SJCRH30 (cell line): ENCODE measurements at regions not wholly inside any gene's neighbourhood (a gene's known extent, or its start where the extent isn't known, plus 50 kb on each side); places are given as distances from the start of the nearest gene placed in this dataset.

Experiments used
- DNase-seq, 2 experiments: peaks; one replicate each; pipeline ENCODE4 v3.0.0-alpha.2; 2015 to 2020
- H3K27ac ChIP-seq: fragments of 250-450 bp; sonication (Bioruptor Pico); 2 replicates; pipeline ENCODE4 v1.5.1; 2020; ENCODE audit warnings: mild to moderate bottlenecking, moderate library complexity
- H3K27me3 ChIP-seq: fragments of 250-450 bp; sonication (Bioruptor Pico); 2 replicates; pipeline ENCODE4 v1.5.1; 2020; ENCODE audit warnings: mild to moderate bottlenecking, moderate library complexity
- H3K36me3 ChIP-seq: fragments of 250-450 bp; sonication (Bioruptor Pico); 2 replicates; pipeline ENCODE4 v1.5.1; 2020; ENCODE audit warnings: mild to moderate bottlenecking, moderate library complexity
- H3K4me1 ChIP-seq: fragments of 250-450 bp; sonication (Bioruptor Pico); 2 replicates; pipeline ENCODE4 v1.5.1; 2020; ENCODE audit warnings: mild to moderate bottlenecking, moderate library complexity
- H3K4me3 ChIP-seq: fragments of 250-450 bp; sonication (Bioruptor Pico); 2 replicates; pipeline ENCODE4 v1.5.1; 2020; ENCODE audit warnings: mild to moderate bottlenecking, moderate library complexity
- H3K9me3 ChIP-seq: fragments of 250-450 bp; sonication (Bioruptor Pico); replicated peaks from 2 replicates; pipeline ENCODE4 v1.5.1; 2020; ENCODE audit warnings: mild to moderate bottlenecking, moderate library complexity

DNA sequence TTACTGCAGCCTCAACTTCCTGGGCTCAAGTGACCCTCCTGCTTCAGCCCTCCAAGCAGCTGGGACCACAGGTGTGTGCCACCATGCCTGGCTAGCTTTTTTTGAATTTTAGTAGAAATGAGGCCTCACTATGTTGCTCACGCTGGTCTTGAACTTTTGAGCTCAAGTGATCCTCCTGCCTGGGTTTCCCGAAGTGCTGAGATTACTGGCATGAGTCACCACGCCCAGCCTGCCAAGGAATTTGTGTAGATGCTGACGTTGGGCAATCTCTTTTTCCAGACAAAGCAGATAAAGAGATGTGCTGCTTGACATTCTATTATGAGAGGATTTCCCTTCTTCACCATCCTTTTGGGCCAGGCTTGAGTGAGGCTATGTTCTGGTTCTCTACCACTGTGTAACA lies 254.5 kb upstream of the RPS6KA3 start:
- Histone ChIP-seq H3K4me3 (no peak overlapping the region), H3K36me3 (no peaks in the 10 kb centered on the region), H3K4me1 (peaks cover 11% of the 10 kb centered on the region), H3K27ac (no peak overlapping the region), H3K9me3 (peaks cover 5% of the 10 kb centered on the region), H3K27me3 (no peaks in the 10 kb centered on the region)
- no peak for DNase-seq

GRCh38 chrX:20519826-20520225 lies 253.1 kb upstream of the RPS6KA3 start:
- peaks cover 10% of the 10 kb centered on the region for H3K9me3 ChIP-seq
- no peaks in the 10 kb centered on the region for H3K27me3 ChIP-seq
- DNase-seq, result no peak
- peaks cover 22% of the 10 kb centered on the region for H3K4me1 ChIP-seq
- no peak overlapping the region for H3K4me3 ChIP-seq
- no peaks in the 10 kb centered on the region for H3K36me3 ChIP-seq
- no peak overlapping the region for H3K27ac ChIP-seq

DNA sequence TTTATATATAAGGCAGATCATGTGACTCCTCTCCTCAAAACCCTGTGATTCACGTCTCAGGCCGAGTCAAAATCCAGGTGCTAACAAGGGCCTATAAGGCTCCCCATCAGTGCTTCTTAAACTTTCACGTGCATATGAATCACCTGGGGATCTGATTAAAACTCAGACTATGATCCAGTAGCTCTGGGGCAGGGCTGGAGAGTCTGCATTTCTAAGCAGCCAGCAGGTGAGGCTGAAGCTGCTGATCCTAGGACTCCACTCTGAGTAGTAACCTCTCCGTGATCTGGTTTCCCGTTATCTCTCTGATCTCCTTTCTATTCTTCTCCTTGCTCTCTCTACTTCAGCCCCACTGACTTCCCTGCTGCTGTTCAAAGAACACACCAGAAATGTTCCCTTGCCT lies 252.4 kb upstream of the RPS6KA3 start:
- no peak for DNase-seq
- no peak overlapping the region for H3K4me3 ChIP-seq

DNA sequence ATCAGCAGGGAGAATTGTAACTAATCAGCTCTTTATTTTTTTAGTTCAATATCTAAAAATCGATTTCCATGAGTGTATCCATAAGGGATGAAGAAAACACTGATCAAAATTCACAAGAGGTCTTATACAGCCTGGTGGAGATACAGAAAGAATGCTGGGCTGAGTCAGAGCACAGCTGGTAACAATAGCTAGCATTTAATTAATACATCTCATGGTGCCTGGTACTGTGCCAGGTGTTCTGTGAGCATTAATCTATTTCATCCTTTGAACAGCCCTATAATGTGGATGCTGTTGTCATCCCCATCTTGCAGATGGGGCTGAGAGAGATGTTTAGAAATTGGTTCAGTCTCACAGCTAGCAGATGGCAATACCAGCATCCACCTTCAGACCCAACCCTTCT lies 250.9 kb upstream of the RPS6KA3 start:
- Histone ChIP-seq H3K4me3 (no peak overlapping the region), H3K27ac (no peak overlapping the region), H3K36me3 (no peaks in the 10 kb centered on the region), H3K9me3 (peaks cover 6% of the 10 kb centered on the region), H3K4me1 (peaks cover 34% of the 10 kb centered on the region), H3K27me3 (no peaks in the 10 kb centered on the region)
- DNase-seq, result no peak

More for the DNA sequence above, 252.4 kb upstream of the RPS6KA3 start:
- H3K9me3 ChIP-seq, result peaks cover 6% of the 10 kb centered on the region
- no peaks in the 10 kb centered on the region for H3K36me3 ChIP-seq
- H3K27me3 ChIP-seq, result no peaks in the 10 kb centered on the region
- H3K4me1 ChIP-seq, result peaks cover 29% of the 10 kb centered on the region
- no peak overlapping the region for H3K27ac ChIP-seq

DNA sequence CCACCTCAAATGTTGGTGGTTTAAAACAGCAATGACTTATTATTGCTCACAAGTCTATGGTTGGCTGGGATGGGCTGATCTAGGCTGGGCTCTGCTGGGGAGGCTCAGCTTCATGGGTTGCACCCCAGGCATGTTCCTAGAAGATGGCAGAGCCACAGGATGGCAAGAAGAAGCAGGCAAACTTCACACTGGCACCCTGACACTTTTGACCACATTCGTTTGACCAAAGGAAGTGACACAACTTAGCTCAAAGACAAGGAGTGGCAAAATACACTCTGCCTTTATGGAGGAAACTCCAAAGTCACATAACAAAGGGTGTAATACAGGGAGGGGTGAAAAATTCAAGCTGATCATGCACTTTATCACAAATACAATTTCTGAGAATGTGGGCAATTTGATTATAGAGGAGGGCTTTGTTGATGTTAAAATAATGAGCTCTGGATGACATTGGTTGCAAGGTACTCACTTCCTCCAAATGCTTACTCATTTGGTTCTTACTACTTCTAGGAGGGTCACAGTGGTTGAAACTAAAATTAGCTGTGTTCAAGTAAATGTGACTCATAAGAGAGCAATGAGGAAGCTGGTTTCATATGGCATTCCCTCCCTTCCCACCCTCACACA lies 249.2 kb upstream of the RPS6KA3 start:
- Histone ChIP-seq H3K4me1 (peaks cover 34% of the 10 kb centered on the region), H3K36me3 (no peaks in the 10 kb centered on the region), H3K27ac (peak overlapping the region; percentile 72), H3K4me3 (no peak overlapping the region), H3K9me3 (peaks cover 6% of the 10 kb centered on the region), H3K27me3 (no peaks in the 10 kb centered on the region)
- DNase-seq, result peak; percentile 36 to 68

- H3K9me3 ChIP-seq, result peaks cover 6% of the 10 kb centered on the region
- peak overlapping the region; percentile 2; the same call in 1 of the 2 replicates for H3K27ac ChIP-seq
- H3K36me3 ChIP-seq, result no peaks in the 10 kb centered on the region
- no peaks in the 10 kb centered on the region for H3K27me3 ChIP-seq
- H3K4me3 ChIP-seq, result no peak overlapping the region
- DNase-seq, result peak; percentile 27 to 28
- H3K4me1 ChIP-seq, result peaks cover 34% of the 10 kb centered on the region
These were observed 247.6 kb upstream of the RPS6KA3 start for GRCh38 chrX:20514358-20514757.

GRCh38 chrX:20513185-20513584 lies 246.5 kb upstream of the RPS6KA3 start:
- no peak for DNase-seq
- H3K4me1 ChIP-seq, result peaks cover 34% of the 10 kb centered on the region
- H3K4me3 ChIP-seq, result no peak overlapping the region
- H3K9me3 ChIP-seq, result peaks cover 6% of the 10 kb centered on the region
- H3K27ac ChIP-seq, result no peak overlapping the region
- no peaks in the 10 kb centered on the region for H3K27me3 ChIP-seq
- H3K36me3 ChIP-seq, result no peaks in the 10 kb centered on the region

GRCh38 chrX:20511792-20512191 lies 245.1 kb upstream of the RPS6KA3 start:
- Histone ChIP-seq H3K9me3 (peaks cover 6% of the 10 kb centered on the region), H3K27ac (no peak overlapping the region), H3K4me3 (no peak overlapping the region), H3K4me1 (peaks cover 28% of the 10 kb centered on the region), H3K27me3 (no peaks in the 10 kb centered on the region), H3K36me3 (no peaks in the 10 kb centered on the region)
- no peak for DNase-seq

- no peaks in the 10 kb centered on the region for H3K36me3 ChIP-seq
- H3K4me1 ChIP-seq, result no peaks in the 10 kb centered on the region; the same call in 1 of the 2 replicates
- H3K27me3 ChIP-seq, result no peaks in the 10 kb centered on the region
- no peaks in the 10 kb centered on the region for H3K9me3 ChIP-seq
- H3K27ac ChIP-seq, result no peak overlapping the region
- DNase-seq, result no peak
- H3K4me3 ChIP-seq, result no peak overlapping the region
These were observed 241.4 kb upstream of the RPS6KA3 start for GRCh38 chrX:20507901-20508620.

- H3K4me1 ChIP-seq, result no peaks in the 10 kb centered on the region; the same call in 1 of the 2 replicates
- H3K27ac ChIP-seq, result no peak overlapping the region
- no peak for DNase-seq
- no peaks in the 10 kb centered on the region for H3K9me3 ChIP-seq
- H3K27me3 ChIP-seq, result no peaks in the 10 kb centered on the region
- H3K36me3 ChIP-seq, result no peaks in the 10 kb centered on the region
- no peak overlapping the region for H3K4me3 ChIP-seq
These were observed 240.0 kb upstream of the RPS6KA3 start for GRCh38 chrX:20506739-20507138.

GRCh38 chrX:20500949-20501348 lies 234.2 kb upstream of the RPS6KA3 start:
- H3K27ac ChIP-seq, result no peak overlapping the region
- no peak for DNase-seq
- no peaks in the 10 kb centered on the region for H3K27me3 ChIP-seq
- no peaks in the 10 kb centered on the region for H3K9me3 ChIP-seq
- H3K36me3 ChIP-seq, result no peaks in the 10 kb centered on the region
- no peak overlapping the region for H3K4me3 ChIP-seq
- peaks cover 36% of the 10 kb centered on the region for H3K4me1 ChIP-seq

DNA sequence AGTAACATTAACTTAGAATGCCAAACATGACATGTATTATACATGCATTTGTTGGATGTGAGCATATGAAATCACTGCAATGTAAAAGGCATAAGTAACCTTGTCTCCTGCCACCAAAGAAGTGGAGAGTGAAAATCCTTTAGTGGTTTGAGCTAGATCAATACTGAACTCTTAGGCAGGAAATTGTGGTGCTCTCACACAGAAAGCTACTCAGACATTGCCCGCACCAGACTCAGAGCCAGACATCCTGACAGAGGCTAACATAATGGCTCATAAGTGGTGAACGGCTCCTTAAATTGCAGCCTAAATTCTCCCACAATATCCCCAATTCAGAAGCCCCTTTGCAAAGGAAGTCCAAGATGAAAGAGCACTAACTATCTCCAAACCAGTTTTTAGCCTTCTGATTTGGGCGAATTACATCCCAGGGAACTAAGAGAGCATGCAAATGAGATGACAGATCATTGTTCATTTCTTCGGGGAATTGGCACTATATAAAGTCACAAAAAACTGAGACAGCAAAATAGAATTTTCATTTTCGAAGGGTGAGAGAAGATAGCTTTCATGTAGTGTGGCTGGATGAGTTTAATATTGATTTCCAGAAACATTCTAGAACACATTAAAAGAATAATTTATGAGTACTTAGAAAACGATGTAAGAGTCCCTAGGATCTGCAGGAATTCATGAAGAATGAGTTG lies 233.6 kb upstream of the RPS6KA3 start:
- Histone ChIP-seq H3K36me3 (no peaks in the 10 kb centered on the region), H3K27me3 (no peaks in the 10 kb centered on the region), H3K27ac (no peak overlapping the region), H3K9me3 (no peaks in the 10 kb centered on the region), H3K4me3 (no peak overlapping the region), H3K4me1 (peaks cover 36% of the 10 kb centered on the region)
- peak in 1 of 2 experiments; percentile 15 for DNase-seq

GRCh38 chrX:20499763-20500162 lies 233.1 kb upstream of the RPS6KA3 start:
- Histone ChIP-seq H3K4me3 (no peak overlapping the region), H3K36me3 (no peaks in the 10 kb centered on the region), H3K27me3 (no peaks in the 10 kb centered on the region), H3K4me1 (peaks cover 36% of the 10 kb centered on the region), H3K9me3 (no peaks in the 10 kb centered on the region), H3K27ac (no peak overlapping the region)
- peak in 1 of 2 experiments; percentile 11 for DNase-seq

DNA sequence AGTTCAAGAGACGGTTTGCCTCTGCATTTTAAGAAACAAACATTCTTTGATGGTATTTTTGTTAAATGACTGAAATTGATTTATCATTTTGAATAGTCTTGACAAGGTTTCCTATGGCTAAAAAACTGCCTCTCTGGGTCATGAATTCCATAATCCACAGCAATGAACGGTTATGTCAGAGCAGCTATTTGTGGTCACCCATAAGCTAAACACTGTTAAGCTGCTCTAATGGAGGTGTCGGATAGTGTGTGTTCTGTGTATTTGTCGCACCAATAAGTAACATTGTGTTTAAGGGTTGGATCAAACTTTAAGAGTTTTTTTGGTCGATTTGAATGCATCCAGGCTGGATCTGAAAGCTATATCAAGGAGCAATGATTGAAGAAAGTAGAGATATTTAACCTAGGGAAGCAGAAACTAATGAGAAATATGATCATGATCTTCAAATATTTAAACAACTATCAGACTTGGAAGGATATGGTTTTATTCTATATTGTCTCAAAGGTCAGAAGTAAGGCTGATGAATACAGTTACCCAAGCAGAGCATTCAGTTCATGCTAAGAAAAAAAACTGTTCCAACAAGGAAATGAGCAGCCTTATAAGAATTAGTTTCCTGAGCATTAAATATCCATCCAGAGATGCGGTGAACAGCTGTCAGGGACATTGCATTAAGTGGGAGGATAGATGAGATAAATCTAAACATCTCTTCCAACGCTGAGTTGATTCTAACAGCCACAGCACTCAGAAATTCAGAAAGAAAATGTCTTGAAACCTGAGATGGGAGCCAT lies 232.3 kb upstream of the RPS6KA3 start:
- Histone ChIP-seq H3K4me1 (peaks cover 36% of the 10 kb centered on the region), H3K36me3 (no peaks in the 10 kb centered on the region), H3K9me3 (no peaks in the 10 kb centered on the region), H3K27me3 (no peaks in the 10 kb centered on the region), H3K4me3 (no peak overlapping the region), H3K27ac (0 out of 2 replicates have a peak overlapping the region, but pooled peaks have one; percentile 0)
- DNase-seq, result peak in 1 of 2 experiments; percentile 53
